Hepatocyte (in vitro differentiated cells): ENCODE measurements at regions not wholly inside any gene's neighbourhood (a gene's known extent, or its start where the extent isn't known, plus 50 kb on each side); places are given as distances from the start of the nearest gene placed in this dataset.

Experiments
- EZH2 ChIP-seq: fragments of 200-600 bp; sonication (generic); IDR thresholded peaks from 2 replicates; pipeline ENCODE4 v1.6.1; 2016; ENCODE audit warnings: antibody characterized with exemption, mild to moderate bottlenecking, borderline replicate concordance
- EZH2phosphoT487 ChIP-seq: fragments of 200-600 bp; sonication (generic); IDR thresholded peaks from one replicate; pipeline ENCODE4 v1.6.1; 2018; ENCODE audit warnings: antibody characterized with exemption, mild to moderate bottlenecking, low read depth, moderate library complexity; ENCODE audit not compliant: unreplicated experiment, severe bottlenecking
- TF ChIP-seq, protein P1 (sequence below): fragments of 200-600 bp; sonication (generic); IDR thresholded peaks from 2 replicates; pipeline ENCODE4 v1.5.1; 2016; ENCODE audit warnings: antibody characterized with exemption, mild to moderate bottlenecking; ENCODE audit not compliant: poor library complexity

DNA sequence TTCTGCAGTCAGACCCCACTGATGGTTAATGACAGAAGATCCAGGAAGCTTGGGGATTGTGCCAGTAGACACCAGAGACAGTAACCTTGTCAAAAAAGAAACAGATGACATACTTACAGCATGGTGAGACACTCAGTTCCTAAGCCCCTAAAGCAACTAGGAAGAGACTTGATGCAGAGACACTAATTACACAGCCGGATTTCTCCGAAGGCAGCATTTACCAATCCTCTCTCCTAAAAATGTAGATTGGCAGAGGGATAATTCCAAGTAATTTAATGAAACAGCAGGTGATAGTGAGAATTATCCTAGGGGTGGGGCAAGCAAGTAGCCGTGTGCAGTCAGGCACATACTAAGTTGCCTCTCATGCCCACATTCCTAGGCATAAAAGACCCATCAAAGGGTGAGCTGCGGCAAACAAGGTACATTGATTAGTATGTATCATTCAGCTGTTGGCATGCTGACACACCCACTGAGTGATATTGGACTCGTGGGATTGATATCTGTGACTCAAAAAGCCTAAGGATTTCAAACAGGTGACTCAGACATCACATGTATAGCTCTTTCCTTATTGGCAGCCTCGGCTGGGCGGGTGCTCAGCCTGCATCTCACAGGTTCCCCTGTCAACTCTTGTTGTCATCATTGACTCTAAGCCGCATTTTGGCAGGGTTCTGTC is 296.7 kb upstream of the ATP5MC3 start:
- TF ChIP-seq EZH2 = no peak
- TF ChIP-seq, protein P1, sequence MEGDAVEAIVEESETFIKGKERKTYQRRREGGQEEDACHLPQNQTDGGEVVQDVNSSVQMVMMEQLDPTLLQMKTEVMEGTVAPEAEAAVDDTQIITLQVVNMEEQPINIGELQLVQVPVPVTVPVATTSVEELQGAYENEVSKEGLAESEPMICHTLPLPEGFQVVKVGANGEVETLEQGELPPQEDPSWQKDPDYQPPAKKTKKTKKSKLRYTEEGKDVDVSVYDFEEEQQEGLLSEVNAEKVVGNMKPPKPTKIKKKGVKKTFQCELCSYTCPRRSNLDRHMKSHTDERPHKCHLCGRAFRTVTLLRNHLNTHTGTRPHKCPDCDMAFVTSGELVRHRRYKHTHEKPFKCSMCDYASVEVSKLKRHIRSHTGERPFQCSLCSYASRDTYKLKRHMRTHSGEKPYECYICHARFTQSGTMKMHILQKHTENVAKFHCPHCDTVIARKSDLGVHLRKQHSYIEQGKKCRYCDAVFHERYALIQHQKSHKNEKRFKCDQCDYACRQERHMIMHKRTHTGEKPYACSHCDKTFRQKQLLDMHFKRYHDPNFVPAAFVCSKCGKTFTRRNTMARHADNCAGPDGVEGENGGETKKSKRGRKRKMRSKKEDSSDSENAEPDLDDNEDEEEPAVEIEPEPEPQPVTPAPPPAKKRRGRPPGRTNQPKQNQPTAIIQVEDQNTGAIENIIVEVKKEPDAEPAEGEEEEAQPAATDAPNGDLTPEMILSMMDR = no peak
- TF ChIP-seq EZH2phosphoT487 = no peak
